ENCODE measurements at regions not wholly inside any gene's neighbourhood (a gene's known extent, or its start where the extent isn't known, plus 50 kb on each side); places are given as distances from the start of the nearest gene placed in this dataset.
"Not testable (repeated sequence)": the region's sequence is repeated elsewhere in the genome, so short reads cannot be mapped to it uniquely, and the experiment has no call there.

DNA sequence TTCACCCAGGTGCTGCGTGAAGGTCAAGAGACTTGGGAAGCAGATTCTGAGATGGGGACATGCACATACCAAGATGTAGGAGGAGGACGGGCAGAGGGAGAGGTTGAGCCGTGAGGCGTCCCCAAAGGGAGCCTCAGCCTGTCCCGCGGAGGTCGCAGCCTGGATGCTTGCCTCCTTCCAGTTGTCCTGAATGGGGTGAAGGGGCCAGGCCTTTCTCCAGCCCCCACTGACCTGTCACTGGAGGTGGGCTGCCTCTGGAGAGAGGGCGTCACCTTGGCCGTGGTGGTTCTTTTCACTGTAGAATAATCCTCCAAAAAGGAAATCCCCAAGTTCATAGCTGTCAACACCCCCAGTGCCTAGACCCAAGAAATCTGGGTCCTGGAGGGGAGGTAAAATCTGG, 283.0 kb upstream of the VSTM2A start:
- DNase-seq (ENCODE audit: low spot score in 2 of 2, unreplicated experiment in 2 of 2) = no peak
- Mint-ChIP-seq H3K27me3 (ENCODE audit: low read depth) (no peaks in the 10 kb centered on the region), H3K36me3 (no peaks in the 10 kb centered on the region), H3K4me3 (no peak overlapping the region), H3K27ac (no peak overlapping the region), H3K4me1 (no peaks in the 10 kb centered on the region), H3K9me3 (no peaks in the 10 kb centered on the region)
- TF ChIP-seq CTCF (IDR thresholded peaks at IDR 0.05; ENCODE audit: unreplicated experiment) = no peak

GRCh38 chr7:54260941-54261371, 281.2 kb upstream of the VSTM2A start:
- no peak for DNase-seq (ENCODE audit: low spot score in 2 of 2, unreplicated experiment in 2 of 2)
- Mint-ChIP-seq H3K27ac (no peak overlapping the region), H3K4me3 (no peak overlapping the region)

DNA sequence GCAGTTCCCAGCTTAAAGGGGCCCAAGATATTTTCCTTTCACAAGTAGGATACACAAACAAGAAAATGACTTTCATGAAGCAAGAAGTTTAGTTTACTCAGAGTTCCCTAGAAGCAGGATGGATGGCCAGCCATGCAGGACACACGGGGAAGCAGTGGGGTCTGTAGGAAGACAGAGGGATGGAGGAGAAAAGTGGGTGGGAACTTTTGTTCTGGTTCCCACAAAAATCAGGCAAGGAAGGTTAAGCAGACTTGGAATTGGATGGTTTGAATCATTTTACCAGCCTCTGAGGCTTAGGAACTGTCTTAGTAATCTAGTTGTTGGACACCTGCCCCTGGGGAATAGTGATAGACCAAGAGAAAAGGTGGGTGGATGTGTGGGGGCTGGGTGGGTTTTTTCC, 263.3 kb upstream of the VSTM2A start:
- no peak for TF ChIP-seq CTCF (IDR thresholded peaks at IDR 0.05; ENCODE audit: unreplicated experiment)
- no peak overlapping the region for H3K27ac Mint-ChIP-seq
- H3K4me3 Mint-ChIP-seq = no peak overlapping the region
- no peaks in the 10 kb centered on the region for H3K36me3 Mint-ChIP-seq
- H3K4me1 Mint-ChIP-seq = no peaks in the 10 kb centered on the region
- no peaks in the 10 kb centered on the region for H3K27me3 Mint-ChIP-seq (ENCODE audit: low read depth)
- DNase-seq (ENCODE audit: low spot score in 2 of 2, unreplicated experiment in 2 of 2) = no peak
- peaks cover 9% of the 10 kb centered on the region for H3K9me3 Mint-ChIP-seq

More at GRCh38 chr7:54260941-54261371, 281.2 kb upstream of the VSTM2A start:
- Mint-ChIP-seq H3K4me1 (no peaks in the 10 kb centered on the region), H3K9me3 (no peaks in the 10 kb centered on the region), H3K27me3 (ENCODE audit: low read depth) (no peaks in the 10 kb centered on the region), H3K36me3 (no peaks in the 10 kb centered on the region)
- TF ChIP-seq CTCF (IDR thresholded peaks at IDR 0.05; ENCODE audit: unreplicated experiment) = no peak

DNA sequence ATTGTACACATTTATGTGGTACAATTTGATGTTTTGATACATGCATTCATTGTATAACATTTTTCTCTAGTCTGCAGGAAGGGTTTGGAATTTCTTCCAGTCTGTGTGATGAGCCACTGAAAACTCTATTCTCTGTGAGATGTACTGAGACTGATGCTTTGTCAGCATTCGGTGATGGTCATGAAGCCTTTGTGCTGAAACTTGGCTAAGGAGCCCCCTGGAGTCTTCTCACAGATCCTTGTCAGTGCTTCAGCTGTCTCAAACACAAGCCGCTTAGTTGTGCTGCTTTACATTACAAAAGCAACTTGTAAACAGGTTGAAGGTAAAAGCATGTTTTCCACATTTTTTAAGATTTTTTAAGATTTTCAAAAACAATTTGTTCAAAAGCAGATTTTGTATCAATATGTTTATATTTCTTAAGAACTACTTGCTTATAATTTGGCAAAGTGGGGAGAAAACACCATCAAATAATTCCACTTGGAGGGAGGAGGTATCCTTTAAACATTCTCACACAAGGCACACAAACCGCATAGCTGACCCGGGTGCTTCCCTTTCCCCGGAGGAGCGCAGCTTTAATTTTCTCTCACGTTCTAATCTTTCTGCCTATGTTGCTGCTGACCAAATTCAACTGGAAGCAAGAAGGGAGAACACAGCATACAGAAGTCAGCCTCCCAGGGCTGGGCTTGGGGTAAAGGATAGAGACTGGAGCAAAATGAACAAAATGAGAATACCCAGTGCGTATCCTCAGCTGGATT, 249.8 kb upstream of the VSTM2A start:
- TF ChIP-seq CTCF (IDR thresholded peaks at IDR 0.05; ENCODE audit: unreplicated experiment) = no peak
- Mint-ChIP-seq H3K27me3 (ENCODE audit: low read depth) (peaks cover 2% of the 10 kb centered on the region), H3K4me1 (no peaks in the 10 kb centered on the region), H3K36me3 (peaks cover 2% of the 10 kb centered on the region), H3K27ac (no peak overlapping the region), H3K4me3 (no peak overlapping the region), H3K9me3 (peaks cover 17% of the 10 kb centered on the region)
- no peak for DNase-seq (ENCODE audit: low spot score in 2 of 2, unreplicated experiment in 2 of 2)

DNA sequence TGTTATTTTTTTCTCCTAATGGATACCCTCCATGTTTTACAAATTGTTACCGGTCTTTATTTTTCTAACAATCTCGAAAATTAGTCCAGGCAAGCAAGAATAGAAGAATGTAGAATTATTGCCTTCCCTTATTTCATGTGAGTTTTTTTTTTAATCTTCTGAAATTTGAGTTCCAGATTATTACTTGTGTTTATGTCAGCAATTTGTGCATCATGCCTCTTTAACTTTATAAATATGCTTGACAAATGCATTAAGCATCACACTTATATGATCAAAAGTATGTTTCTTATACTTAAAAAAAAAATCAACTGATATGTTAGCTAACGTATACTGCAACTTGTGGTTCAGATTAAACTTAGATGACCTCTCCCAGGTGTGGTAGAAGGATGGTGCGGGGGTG, 242.7 kb upstream of the VSTM2A start:
- Mint-ChIP-seq H3K27me3 (ENCODE audit: low read depth) (no peaks in the 10 kb centered on the region), H3K27ac (no peak overlapping the region), H3K4me3 (no peak overlapping the region), H3K4me1 (no peaks in the 10 kb centered on the region), H3K36me3 (no peaks in the 10 kb centered on the region), H3K9me3 (no peaks in the 10 kb centered on the region)
- DNase-seq (ENCODE audit: low spot score in 2 of 2, unreplicated experiment in 2 of 2) = no peak
- TF ChIP-seq CTCF (IDR thresholded peaks at IDR 0.05; ENCODE audit: unreplicated experiment) = no peak

DNA sequence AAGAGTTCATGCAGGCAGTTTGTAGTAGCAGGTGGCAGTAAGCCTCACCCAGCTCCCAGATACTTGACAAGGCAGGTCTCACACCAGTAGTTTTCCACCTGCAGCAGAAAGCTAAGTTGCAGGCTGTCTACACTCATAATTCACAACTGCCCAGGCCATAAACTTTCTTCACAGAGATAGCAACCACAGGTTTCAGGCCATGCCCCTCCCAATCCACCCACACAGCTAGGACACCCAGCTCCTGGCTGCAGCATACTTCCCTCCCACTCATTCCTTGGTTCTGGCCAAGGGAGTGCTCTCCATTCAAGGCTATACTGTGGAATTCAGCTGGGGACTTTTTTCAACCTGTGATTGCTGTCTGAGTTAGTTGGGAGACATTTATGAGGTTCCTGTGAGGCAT, 226.2 kb upstream of the VSTM2A start:
- not testable (repeated sequence) for H3K36me3 Mint-ChIP-seq; H3K4me3 Mint-ChIP-seq; H3K9me3 Mint-ChIP-seq; H3K27me3 Mint-ChIP-seq (ENCODE audit: low read depth); DNase-seq (ENCODE audit: low spot score in 2 of 2, unreplicated experiment in 2 of 2); H3K4me1 Mint-ChIP-seq; H3K27ac Mint-ChIP-seq

Data from mesothelial cell of epicardium (in vitro differentiated cells).